Mucosa of descending colon (tissue), 3 donors: ENCODE measurements at regions not wholly inside any gene's neighbourhood (a gene's known extent, or its start where the extent isn't known, plus 50 kb on each side); places are given as distances from the start of the nearest gene placed in this dataset.

Experiments
- ATAC-seq: fragments of 200-7000 bp; cut with Tn5 transposase; one replicate; pipeline ENCODE4 v1.9.1; 2020; ENCODE audit warnings: mild to moderate bottlenecking, moderate library complexity
- DNase-seq, 3 donors: peaks; one replicate each; pipeline ENCODE4 v3.0.0-alpha.2; 2020
- H3K36me3 ChIP-seq: fragments of 200-600 bp; one replicate; pipeline ENCODE4 v1.8.0; 2021; ENCODE audit warnings: low read depth, mild to moderate bottlenecking
- H3K4me1 ChIP-seq: fragments of 200-600 bp; one replicate; pipeline ENCODE4 v1.8.0; 2021; ENCODE audit warnings: low read depth, mild to moderate bottlenecking
- H3K4me3 ChIP-seq: fragments of 200-600 bp; one replicate; pipeline ENCODE4 v1.8.0; 2021; ENCODE audit warnings: mild to moderate bottlenecking
- H3K9me3 ChIP-seq: fragments of 200-600 bp; one replicate; pipeline ENCODE4 v1.8.0; 2021; ENCODE audit warnings: mild to moderate bottlenecking
- CTCF ChIP-seq: fragments of 200-600 bp; IDR thresholded peaks from one replicate; pipeline ENCODE4 v1.8.0; 2022; ENCODE audit warnings: antibody characterized with exemption, mild to moderate bottlenecking
- intact Hi-C, 2 donors: fragments of 100-400 bp; cut with DNase I in 1 of 2; cut with micrococcal nuclease in 1 of 2; formaldehyde crosslinking; loops; one replicate each; pipeline versions ENCODE4 v1.11.0 to v1.11.1; 2022; cut with DNase I, micrococcal nuclease
- donor health status: DM: no; HTN: no; CAD: no; lungs with moderate emphysema.
- donor health status: DM: no; HTN: no; CAD: no.
- donor health status: DM: no; HTN: yes; CAD: no.

- Histone ChIP-seq H3K4me3 (no peak overlapping the region), H3K4me1 (no peaks in the 10 kb centered on the region), H3K36me3 (no peaks in the 10 kb centered on the region), H3K9me3 (no peaks in the 10 kb centered on the region)
- intact Hi-C loops, result no loop called here
- ATAC-seq (no peak), DNase-seq (no peak)
- TF ChIP-seq CTCF, result no peak
Observed at GRCh38 chr6:153621070-153621469, 418.0 kb upstream of the OPRM1 start.

GRCh38 chr6:153618371-153619322, 420.4 kb upstream of the OPRM1 start:
- H3K4me1 ChIP-seq, result no peaks in the 10 kb centered on the region
- ATAC-seq (no peak), DNase-seq (no peak)
- no peak for TF ChIP-seq CTCF
- no peak overlapping the region for H3K4me3 ChIP-seq
- no peaks in the 10 kb centered on the region for H3K9me3 ChIP-seq
- intact Hi-C loops, result no loop called here
- H3K36me3 ChIP-seq, result no peaks in the 10 kb centered on the region

GRCh38 chr6:153616506-153616905, 422.5 kb upstream of the OPRM1 start:
- no peak for DNase-seq
- Histone ChIP-seq H3K36me3 (no peaks in the 10 kb centered on the region), H3K9me3 (no peaks in the 10 kb centered on the region), H3K4me3 (no peak overlapping the region), H3K4me1 (no peaks in the 10 kb centered on the region)
- no peak for TF ChIP-seq CTCF
- intact Hi-C loops, result no loop called here
- ATAC-seq, result no peak

- ATAC-seq (no peak), DNase-seq (no peak)
- H3K9me3 ChIP-seq, result no peaks in the 10 kb centered on the region
- H3K4me1 ChIP-seq, result no peaks in the 10 kb centered on the region
- no peak for TF ChIP-seq CTCF
- intact Hi-C loops, result no loop called here
- H3K36me3 ChIP-seq, result no peaks in the 10 kb centered on the region
- H3K4me3 ChIP-seq, result no peak overlapping the region
Observed at GRCh38 chr6:153613719-153614455, 425.2 kb upstream of the OPRM1 start.

GRCh38 chr6:153602401-153602800, 436.6 kb upstream of the OPRM1 start:
- Histone ChIP-seq H3K4me3 (no peak overlapping the region), H3K9me3 (no peaks in the 10 kb centered on the region), H3K4me1 (no peaks in the 10 kb centered on the region), H3K36me3 (no peaks in the 10 kb centered on the region)
- no peak for DNase-seq
- ATAC-seq, result no peak
- no peak for TF ChIP-seq CTCF
- intact Hi-C loops, result no loop called here
